CD4-positive, alpha-beta memory T cell (primary cell): ENCODE measurements at regions not wholly inside any gene's neighbourhood (a gene's known extent, or its start where the extent isn't known, plus 50 kb on each side); places are given as distances from the start of the nearest gene placed in this dataset.

Source experiments
- CTCF ChIA-PET: fragments of 350-600 bp; sonication (Branson Sonifier 250); formaldehyde crosslinking; loops from one replicate; lab custom pipeline; 2021; ENCODE audit warnings: inconsistent platforms; ENCODE audit not compliant: partially characterized antibody; lab: Charles Lee
- POLR2A ChIA-PET: fragments of 350-600 bp; sonication (Branson Sonifier 250); formaldehyde crosslinking; loops from one replicate; lab custom pipeline; 2021; ENCODE audit not compliant: partially characterized antibody; lab: Charles Lee
- DNase-seq, 5 donors: peaks; one replicate each; pipeline versions ENCODE4 v3.0.0 to v3.0.0-alpha.2; 2020 to 2022; ENCODE audit warnings: mixed read lengths in 1 of 5
- H3K27ac ChIP-seq: one replicate; pipeline ENCODE4 v1.7.0; 2013; ENCODE audit warnings: low read depth, low read length
- H3K27me3 ChIP-seq: 2 replicates; pipeline ENCODE4 v1.7.0; 2013; ENCODE audit warnings: mild to moderate bottlenecking, low read length, moderate library complexity; ENCODE audit not compliant: insufficient read depth
- H3K36me3 ChIP-seq: 2 replicates; pipeline ENCODE4 v1.7.0; 2013; ENCODE audit warnings: mild to moderate bottlenecking, low read length, moderate library complexity; ENCODE audit not compliant: insufficient read depth
- H3K4me1 ChIP-seq: 2 replicates; pipeline ENCODE4 v1.7.0; 2013; ENCODE audit warnings: mild to moderate bottlenecking, low read length, moderate library complexity; ENCODE audit not compliant: insufficient read depth
- H3K4me3 ChIP-seq, 2 donors: one replicate each; pipeline ENCODE4 v1.7.0; 2013; ENCODE audit warnings: low read length in 2 of 2, mild to moderate bottlenecking in 1 of 2
- H3K9me3 ChIP-seq, 2 donors: one replicate each; pipeline ENCODE4 v1.7.0; 2013; ENCODE audit warnings: low read length in 2 of 2, control low read depth in 1 of 2; ENCODE audit not compliant: control insufficient read depth in 1 of 2
- H3K27ac Mint-ChIP-seq, 7 donors: one replicate each; pipeline ENCODE4 v1.8.0; 2020 to 2021; ENCODE audit warnings: mixed read lengths in 7 of 7, mild to moderate bottlenecking in 6 of 7, inconsistent platforms in 3 of 7, moderate library complexity in 3 of 7
- H3K27me3 Mint-ChIP-seq, 2 donors: one replicate each; pipeline ENCODE4 v1.8.0; 2020 to 2021; ENCODE audit warnings: mixed read lengths in 2 of 2
- H3K36me3 Mint-ChIP-seq, 2 donors: one replicate each; pipeline ENCODE4 v1.8.0; 2020 to 2021; ENCODE audit warnings: mixed read lengths in 2 of 2, inconsistent platforms in 1 of 2, mild to moderate bottlenecking in 1 of 2
- H3K4me1 Mint-ChIP-seq, 4 donors: one replicate each; pipeline ENCODE4 v1.8.0; 2020 to 2021; ENCODE audit warnings: mixed read lengths in 4 of 4, mild to moderate bottlenecking in 1 of 4
- H3K4me3 Mint-ChIP-seq, 8 donors: one replicate each; pipeline ENCODE4 v1.8.0; 2020 to 2021; ENCODE audit warnings: mixed read lengths in 8 of 8, mild to moderate bottlenecking in 7 of 8, moderate library complexity in 6 of 8, inconsistent platforms in 3 of 8
- H3K9me3 Mint-ChIP-seq, 8 donors: one replicate each; pipeline ENCODE4 v1.8.0; 2020 to 2021; ENCODE audit warnings: mixed read lengths in 8 of 8, mild to moderate bottlenecking in 5 of 8, inconsistent platforms in 3 of 8, moderate library complexity in 1 of 8
- intact Hi-C: fragments of 100-400 bp; cut with micrococcal nuclease; formaldehyde crosslinking; loops from one replicate; pipeline ENCODE4 v1.15.1; 2023

GRCh38 chr11:127713226-127713625 is 712.7 kb upstream of the KIRREL3 start:
- POLR2A ChIA-PET, result no interaction called here
- Mint-ChIP-seq H3K36me3 (no peaks in the 10 kb centered on the region), H3K4me3 (no peak overlapping the region), H3K4me1 (no peaks in the 10 kb centered on the region), H3K27me3 (peaks cover 0 to 8% of the 10 kb centered on the region in 2 donors), H3K9me3 (peaks cover 0 to 2% (median 0%) of the 10 kb centered on the region in 8 donors), H3K27ac (no peak overlapping the region)
- intact Hi-C loops, result no loop called here
- Histone ChIP-seq H3K4me3 (no peak overlapping the region), H3K27ac (no peak overlapping the region), H3K4me1 (no peaks in the 10 kb centered on the region), H3K36me3 (no peaks in the 10 kb centered on the region), H3K27me3 (no peaks in the 10 kb centered on the region), H3K9me3 (no peaks in the 10 kb centered on the region)
- CTCF ChIA-PET, result no interaction called here
- DNase-seq, result no peak

GRCh38 chr11:127711748-127712147 is 711.2 kb upstream of the KIRREL3 start:
- Histone ChIP-seq H3K9me3 (no peaks in the 10 kb centered on the region), H3K4me1 (no peaks in the 10 kb centered on the region), H3K4me3 (no peak overlapping the region), H3K27ac (no peak overlapping the region), H3K36me3 (no peaks in the 10 kb centered on the region), H3K27me3 (no peaks in the 10 kb centered on the region)
- H3K9me3 Mint-ChIP-seq, result peaks cover 0 to 4% (median 0%) of the 10 kb centered on the region in 8 donors
- no peak for DNase-seq
- peaks cover 0 to 11% of the 10 kb centered on the region in 2 donors for H3K27me3 Mint-ChIP-seq
- H3K4me3 Mint-ChIP-seq, result no peak overlapping the region
- CTCF ChIA-PET, result no interaction called here
- intact Hi-C loops, result no loop called here
- no peaks in the 10 kb centered on the region for H3K36me3 Mint-ChIP-seq
- POLR2A ChIA-PET, result no interaction called here
- no peaks in the 10 kb centered on the region for H3K4me1 Mint-ChIP-seq
- H3K27ac Mint-ChIP-seq, result no peak overlapping the region

GRCh38 chr11:127710831-127711230 is 710.3 kb upstream of the KIRREL3 start:
- H3K27ac ChIP-seq, result no peak overlapping the region
- ChIA-PET POLR2A (no interaction called here), CTCF (no interaction called here)
- Mint-ChIP-seq H3K27me3 (peaks cover 0 to 8% of the 10 kb centered on the region in 2 donors), H3K27ac (no peak overlapping the region), H3K36me3 (no peaks in the 10 kb centered on the region), H3K4me3 (no peak overlapping the region), H3K9me3 (peaks cover 0 to 4% (median 0%) of the 10 kb centered on the region in 8 donors), H3K4me1 (no peaks in the 10 kb centered on the region)
- no peaks in the 10 kb centered on the region for H3K27me3 ChIP-seq
- no peak overlapping the region for H3K4me3 ChIP-seq
- intact Hi-C loops, result no loop called here
- no peaks in the 10 kb centered on the region for H3K9me3 ChIP-seq
- no peak for DNase-seq
- no peaks in the 10 kb centered on the region for H3K4me1 ChIP-seq
- no peaks in the 10 kb centered on the region for H3K36me3 ChIP-seq

GRCh38 chr11:127709960-127710359 is 709.4 kb upstream of the KIRREL3 start:
- Histone ChIP-seq H3K9me3 (no peaks in the 10 kb centered on the region), H3K27ac (no peak overlapping the region), H3K36me3 (no peaks in the 10 kb centered on the region), H3K4me3 (no peak overlapping the region), H3K4me1 (no peaks in the 10 kb centered on the region), H3K27me3 (no peaks in the 10 kb centered on the region)
- H3K36me3 Mint-ChIP-seq, result no peaks in the 10 kb centered on the region
- ChIA-PET POLR2A (no interaction called here), CTCF (no interaction called here)
- no peaks in the 10 kb centered on the region for H3K4me1 Mint-ChIP-seq
- peaks cover 0 to 8% of the 10 kb centered on the region in 2 donors for H3K27me3 Mint-ChIP-seq
- H3K9me3 Mint-ChIP-seq, result peaks cover 0 to 4% (median 0%) of the 10 kb centered on the region in 8 donors
- no peak overlapping the region for H3K4me3 Mint-ChIP-seq
- no peak overlapping the region for H3K27ac Mint-ChIP-seq
- intact Hi-C loops, result no loop called here
- DNase-seq, result no peak

GRCh38 chr11:127693686-127694085 is 693.1 kb upstream of the KIRREL3 start:
- H3K27ac Mint-ChIP-seq, result no peak overlapping the region
- intact Hi-C loops, result no loop called here
- peaks cover 0 to 9% (median 0%) of the 10 kb centered on the region in 8 donors for H3K9me3 Mint-ChIP-seq
- Histone ChIP-seq H3K36me3 (no peaks in the 10 kb centered on the region), H3K27ac (no peak overlapping the region), H3K27me3 (no peaks in the 10 kb centered on the region), H3K4me1 (no peaks in the 10 kb centered on the region), H3K4me3 (no peak overlapping the region), H3K9me3 (no peaks in the 10 kb centered on the region)
- POLR2A ChIA-PET, result no interaction called here
- CTCF ChIA-PET, result no interaction called here
- no peaks in the 10 kb centered on the region for H3K36me3 Mint-ChIP-seq
- no peaks in the 10 kb centered on the region for H3K4me1 Mint-ChIP-seq
- no peak for DNase-seq
- no peak overlapping the region for H3K4me3 Mint-ChIP-seq
- no peaks in the 10 kb centered on the region for H3K27me3 Mint-ChIP-seq

- Mint-ChIP-seq H3K36me3 (no peaks in the 10 kb centered on the region), H3K4me3 (no peak overlapping the region), H3K9me3 (peaks cover 0 to 6% (median 0%) of the 10 kb centered on the region in 8 donors), H3K4me1 (no peaks in the 10 kb centered on the region), H3K27ac (no peak overlapping the region), H3K27me3 (peaks cover 2% of the 10 kb centered on the region in 2 donors)
- intact Hi-C loops, result no loop called here
- CTCF ChIA-PET, result no interaction called here
- no peaks in the 10 kb centered on the region for H3K9me3 ChIP-seq
- POLR2A ChIA-PET, result no interaction called here
- no peak overlapping the region for H3K27ac ChIP-seq
- H3K27me3 ChIP-seq, result no peaks in the 10 kb centered on the region
- H3K4me3 ChIP-seq, result no peak overlapping the region
- H3K36me3 ChIP-seq, result no peaks in the 10 kb centered on the region
- H3K4me1 ChIP-seq, result no peaks in the 10 kb centered on the region
- DNase-seq, result no peak
These were observed 682.8 kb upstream of the KIRREL3 start for GRCh38 chr11:127683321-127683720.

GRCh38 chr11:127679816-127680545 is 679.4 kb upstream of the KIRREL3 start:
- POLR2A ChIA-PET, result no interaction called here
- no peaks in the 10 kb centered on the region for H3K4me1 ChIP-seq

More at GRCh38 chr11:127679816-127680545, 679.4 kb upstream of the KIRREL3 start:
- Histone ChIP-seq H3K9me3 (no peaks in the 10 kb centered on the region), H3K27ac (no peak overlapping the region), H3K36me3 (no peaks in the 10 kb centered on the region), H3K4me3 (no peak overlapping the region), H3K27me3 (no peaks in the 10 kb centered on the region)
- peaks cover 2 to 3% of the 10 kb centered on the region in 2 donors for H3K27me3 Mint-ChIP-seq
- peaks cover 0 to 7% (median 0%) of the 10 kb centered on the region in 8 donors for H3K9me3 Mint-ChIP-seq
- H3K27ac Mint-ChIP-seq, result no peak overlapping the region
- DNase-seq, result no peak
- H3K4me1 Mint-ChIP-seq, result no peaks in the 10 kb centered on the region
- CTCF ChIA-PET, result no interaction called here
- no peaks in the 10 kb centered on the region for H3K36me3 Mint-ChIP-seq
- no peak overlapping the region for H3K4me3 Mint-ChIP-seq
- intact Hi-C loops, result no loop called here
